Naive thymus-derived CD4-positive, alpha-beta T cell (primary cell): ENCODE measurements at regions not wholly inside any gene's neighbourhood (a gene's known extent, or its start where the extent isn't known, plus 50 kb on each side); places are given as distances from the start of the nearest gene placed in this dataset.

ENCODE experiments used
- ATAC-seq: fragments of 150-1000 bp; cut with Tn5 transposase; 2 replicates; pipeline ENCODE4 v1.10.0; 2021; ENCODE audit warnings: mild to moderate bottlenecking, moderate library complexity
- CTCF ChIA-PET: fragments of 350-600 bp; sonication (Branson Sonifier 250); formaldehyde crosslinking; loops from one replicate; lab custom pipeline; 2021; ENCODE audit warnings: antibody characterized with exemption; lab: Charles Lee
- POLR2A ChIA-PET: fragments of 350-600 bp; sonication (Branson Sonifier 250); formaldehyde crosslinking; loops from one replicate; lab custom pipeline; 2021; ENCODE audit warnings: antibody characterized with exemption, inconsistent platforms; lab: Charles Lee
- DNase-seq, 9 donors: peaks; one replicate each; pipeline versions ENCODE4 v3.0.0 to v3.0.0-alpha.2; 2020 to 2022; ENCODE audit warnings: mixed read lengths in 1 of 9
- H3K27ac ChIP-seq: one replicate; pipeline ENCODE4 v1.7.0; 2013; ENCODE audit warnings: mild to moderate bottlenecking, low read depth, low read length, moderate library complexity
- H3K27me3 ChIP-seq, 2 donors: one replicate each; pipeline ENCODE4 v1.7.0; 2013; ENCODE audit warnings: low read length in 2 of 2, mild to moderate bottlenecking in 2 of 2, moderate library complexity in 2 of 2; ENCODE audit not compliant: control insufficient read depth in 2 of 2, insufficient read depth in 2 of 2
- H3K36me3 ChIP-seq, 3 experiments: 1 replicate in 2 of 3; 2 replicates in 1 of 3; pipeline ENCODE4 v1.7.0; 2013; ENCODE audit warnings: low read length in 3 of 3, mild to moderate bottlenecking in 3 of 3, moderate library complexity in 1 of 3; ENCODE audit not compliant: insufficient read depth in 3 of 3, control insufficient read depth in 2 of 3
- H3K4me1 ChIP-seq, 2 donors: one replicate each; pipeline ENCODE4 v1.7.0; 2013; ENCODE audit warnings: low read length in 2 of 2, mild to moderate bottlenecking in 2 of 2, moderate library complexity in 1 of 2; ENCODE audit not compliant: control insufficient read depth in 2 of 2, insufficient read depth in 2 of 2
- H3K4me3 ChIP-seq: 2 replicates; pipeline ENCODE4 v1.7.0; 2013; ENCODE audit warnings: mild to moderate bottlenecking, low read length
- H3K9me3 ChIP-seq, 3 experiments: 1 replicate in 2 of 3; 2 replicates in 1 of 3; pipeline ENCODE4 v1.7.0; 2013; ENCODE audit warnings: low read length in 3 of 3; ENCODE audit not compliant: control insufficient read depth in 2 of 3
- H3K27ac Mint-ChIP-seq, 9 donors: one replicate each; pipeline ENCODE4 v1.8.0; 2020 to 2022; ENCODE audit warnings: mixed read lengths in 9 of 9, mild to moderate bottlenecking in 8 of 9, moderate library complexity in 5 of 9, inconsistent platforms in 2 of 9
- H3K27me3 Mint-ChIP-seq, 5 donors: one replicate each; pipeline ENCODE4 v1.8.0; 2021 to 2022; ENCODE audit warnings: mixed read lengths in 5 of 5, mild to moderate bottlenecking in 1 of 5
- H3K36me3 Mint-ChIP-seq, 5 donors: one replicate each; pipeline ENCODE4 v1.8.0; 2020 to 2022; ENCODE audit warnings: mixed read lengths in 5 of 5, mild to moderate bottlenecking in 3 of 5, inconsistent platforms in 1 of 5
- H3K4me1 Mint-ChIP-seq, 7 donors: one replicate each; pipeline ENCODE4 v1.8.0; 2020 to 2022; ENCODE audit warnings: mixed read lengths in 7 of 7, mild to moderate bottlenecking in 3 of 7, inconsistent platforms in 1 of 7
- H3K4me3 Mint-ChIP-seq, 10 donors: one replicate each; pipeline ENCODE4 v1.8.0; 2020 to 2022; ENCODE audit warnings: mild to moderate bottlenecking in 10 of 10, mixed read lengths in 10 of 10, moderate library complexity in 6 of 10, inconsistent platforms in 2 of 10
- H3K9me3 Mint-ChIP-seq, 11 donors: one replicate each; pipeline ENCODE4 v1.8.0; 2020 to 2022; ENCODE audit warnings: mixed read lengths in 11 of 11, mild to moderate bottlenecking in 4 of 11, inconsistent platforms in 1 of 11, moderate library complexity in 1 of 11
- intact Hi-C, 2 donors: fragments of 100-400 bp; cut with micrococcal nuclease; formaldehyde crosslinking; loops; one replicate each; pipeline ENCODE4 v1.15.1; 2023

DNA sequence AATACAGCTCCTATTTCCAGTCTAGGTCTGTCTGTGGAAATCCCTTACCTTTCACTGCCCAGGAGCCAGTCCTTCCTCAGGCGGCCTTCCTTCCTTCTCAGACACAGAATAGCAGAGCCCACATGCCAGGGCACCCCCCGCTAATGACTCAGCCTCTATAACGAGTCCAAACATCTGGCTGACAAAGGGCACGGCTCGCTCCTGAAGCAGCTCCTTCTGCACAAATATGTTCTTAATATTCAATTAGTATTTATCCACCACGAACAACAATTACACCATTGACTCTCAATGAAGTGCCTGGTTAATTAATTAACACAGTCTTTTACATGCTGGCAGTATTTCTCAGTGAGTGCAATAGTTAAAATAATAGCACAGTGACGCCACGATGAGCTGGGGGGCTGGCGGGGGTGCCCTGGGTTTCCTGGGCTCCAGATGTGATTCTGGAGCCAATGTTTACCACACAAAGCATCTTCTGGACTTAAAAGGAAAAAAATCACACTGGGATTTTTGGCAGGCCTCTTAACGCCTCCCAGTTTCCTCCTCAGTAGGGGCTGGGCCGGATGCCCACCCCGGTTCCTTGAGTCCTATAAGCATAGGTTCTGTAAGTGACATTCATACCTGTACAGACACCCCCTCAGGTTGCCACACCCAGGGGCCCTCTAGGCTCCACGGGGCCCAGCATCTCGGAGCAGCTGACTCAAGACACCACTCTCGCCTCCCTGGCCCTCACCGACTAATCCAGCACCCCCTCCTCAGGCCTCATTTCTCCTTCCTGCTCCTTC lies 158.6 kb upstream of the MLN start:
- Mint-ChIP-seq H3K36me3 (no peaks in the 10 kb centered on the region), H3K4me1 (peaks cover 0 to 2% (median 0%) of the 10 kb centered on the region in 7 donors), H3K9me3 (peaks cover 0 to 5% (median 0%) of the 10 kb centered on the region in 11 donors), H3K4me3 (no peak overlapping the region), H3K27ac (peak overlapping the region in 1 of 9 donors; percentile 53), H3K27me3 (peaks cover 3 to 27% (median 18%) of the 10 kb centered on the region in 5 donors)
- no peak overlapping the region for H3K4me3 ChIP-seq
- DNase-seq (no peak), ATAC-seq (no peak)
- H3K36me3 ChIP-seq: no peaks in the 10 kb centered on the region
- ChIA-PET POLR2A (no interaction called here), CTCF (interaction anchor here (1.0 kb wide), 1 partner anchor 191 kb away, joined by 3 read pairs; no protein-coding TSS in a partner anchor)
- intact Hi-C loops: no loop called here
- H3K9me3 ChIP-seq: no peaks in the 10 kb centered on the region
- no peak overlapping the region for H3K27ac ChIP-seq
- H3K27me3 ChIP-seq: no peaks in the 10 kb centered on the region
- H3K4me1 ChIP-seq: no peaks in the 10 kb centered on the region

DNA sequence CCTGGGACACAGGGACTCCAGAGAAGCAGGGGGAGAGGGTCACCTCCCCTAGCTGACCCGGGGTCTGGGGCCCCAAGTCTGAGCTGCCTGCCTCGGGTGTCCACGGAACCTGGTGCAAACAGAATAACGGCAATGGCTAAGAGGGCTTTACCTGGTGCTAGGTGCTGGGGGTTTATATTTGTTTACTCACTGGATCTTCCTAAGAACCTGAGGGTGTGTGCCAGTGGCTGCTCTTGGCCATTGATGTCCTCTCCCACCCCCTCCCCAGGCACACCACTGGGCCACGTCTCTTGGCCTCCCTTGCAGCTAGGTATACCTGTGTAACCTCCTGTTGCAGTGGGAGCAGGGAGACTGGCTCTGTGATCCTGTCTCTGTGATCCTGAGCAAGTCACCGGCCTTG lies 157.9 kb upstream of the MLN start:
- Mint-ChIP-seq H3K36me3 (no peaks in the 10 kb centered on the region), H3K9me3 (peaks cover 0 to 5% (median 0%) of the 10 kb centered on the region in 11 donors), H3K27ac (no peak overlapping the region), H3K4me3 (no peak overlapping the region), H3K4me1 (peaks cover 0 to 4% (median 0%) of the 10 kb centered on the region in 7 donors), H3K27me3 (peaks cover 0 to 20% (median 10%) of the 10 kb centered on the region in 5 donors)
- H3K27ac ChIP-seq: no peak overlapping the region
- no peak overlapping the region for H3K4me3 ChIP-seq
- no peaks in the 10 kb centered on the region for H3K27me3 ChIP-seq
- intact Hi-C loops: no loop called here
- no peaks in the 10 kb centered on the region for H3K9me3 ChIP-seq
- no peak for DNase-seq
- ChIA-PET CTCF (interaction anchor here (0.7 kb wide), 1 partner anchor 13 kb away, joined by 3 read pairs; no protein-coding TSS in a partner anchor), POLR2A (no interaction called here)
- no peaks in the 10 kb centered on the region for H3K36me3 ChIP-seq
- ATAC-seq: no peak
- H3K4me1 ChIP-seq: no peaks in the 10 kb centered on the region

DNA sequence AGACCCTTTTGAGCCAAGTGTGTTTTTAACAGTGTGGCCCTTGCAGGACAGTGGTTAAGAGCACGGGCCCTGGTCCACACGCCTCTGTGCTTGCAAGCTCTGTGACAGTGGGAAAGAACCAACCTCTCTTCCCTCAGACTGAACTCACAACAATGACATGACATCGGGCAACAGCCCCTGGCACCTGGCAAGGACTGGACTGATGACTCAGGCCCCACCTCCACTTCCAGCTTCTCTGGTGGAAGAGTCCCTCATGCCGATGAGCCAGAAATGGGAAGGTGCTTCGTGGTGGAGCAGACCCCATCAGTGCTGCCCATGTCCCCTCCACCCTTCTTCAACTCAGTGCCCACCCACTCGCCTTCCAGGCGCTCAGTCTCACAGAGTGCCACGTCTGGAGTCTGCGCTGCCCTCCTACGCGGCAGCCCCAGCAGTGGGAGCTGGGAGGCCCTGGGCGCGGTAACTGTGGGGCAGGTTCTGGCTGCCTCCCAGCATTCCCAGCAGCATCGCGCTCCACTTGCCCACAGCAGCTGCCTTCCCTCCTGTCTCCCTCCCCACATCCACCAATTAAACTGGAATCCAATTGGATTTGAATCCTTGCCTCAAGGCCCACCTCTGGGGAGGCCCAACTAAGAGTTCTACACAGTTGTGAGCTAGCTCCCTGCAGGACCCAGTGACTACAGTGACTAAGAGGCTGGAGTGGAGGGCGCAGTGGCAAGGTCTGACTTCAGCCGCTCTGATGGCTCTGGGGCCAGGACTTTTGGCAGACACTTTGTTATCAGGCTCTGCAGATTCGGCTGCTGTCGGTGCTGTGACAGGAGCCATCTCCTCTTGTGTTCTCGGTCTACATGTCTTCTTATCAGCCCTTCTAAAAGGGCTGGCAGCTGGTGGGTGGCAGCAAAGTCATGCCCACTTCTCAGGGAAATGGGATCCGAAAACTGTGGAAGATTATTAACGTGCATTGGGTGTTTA lies 156.8 kb upstream of the MLN start:
- Histone ChIP-seq H3K36me3 (no peaks in the 10 kb centered on the region), H3K4me1 (no peaks in the 10 kb centered on the region), H3K9me3 (no peaks in the 10 kb centered on the region), H3K4me3 (no peak overlapping the region), H3K27me3 (no peaks in the 10 kb centered on the region), H3K27ac (no peak overlapping the region)
- peak overlapping the region in 1 of 9 donors; percentile 59 for H3K27ac Mint-ChIP-seq
- H3K36me3 Mint-ChIP-seq: no peaks in the 10 kb centered on the region
- DNase-seq: no peak
- ChIA-PET POLR2A (no interaction called here), CTCF (no interaction called here)
- peaks cover 0 to 6% (median 0%) of the 10 kb centered on the region in 7 donors for H3K4me1 Mint-ChIP-seq
- intact Hi-C loops: no loop called here
- H3K4me3 Mint-ChIP-seq: no peak overlapping the region
- no peak for ATAC-seq
- H3K27me3 Mint-ChIP-seq: peaks cover 0 to 13% (median 9%) of the 10 kb centered on the region in 5 donors
- H3K9me3 Mint-ChIP-seq: peaks cover 0 to 5% (median 0%) of the 10 kb centered on the region in 11 donors

DNA sequence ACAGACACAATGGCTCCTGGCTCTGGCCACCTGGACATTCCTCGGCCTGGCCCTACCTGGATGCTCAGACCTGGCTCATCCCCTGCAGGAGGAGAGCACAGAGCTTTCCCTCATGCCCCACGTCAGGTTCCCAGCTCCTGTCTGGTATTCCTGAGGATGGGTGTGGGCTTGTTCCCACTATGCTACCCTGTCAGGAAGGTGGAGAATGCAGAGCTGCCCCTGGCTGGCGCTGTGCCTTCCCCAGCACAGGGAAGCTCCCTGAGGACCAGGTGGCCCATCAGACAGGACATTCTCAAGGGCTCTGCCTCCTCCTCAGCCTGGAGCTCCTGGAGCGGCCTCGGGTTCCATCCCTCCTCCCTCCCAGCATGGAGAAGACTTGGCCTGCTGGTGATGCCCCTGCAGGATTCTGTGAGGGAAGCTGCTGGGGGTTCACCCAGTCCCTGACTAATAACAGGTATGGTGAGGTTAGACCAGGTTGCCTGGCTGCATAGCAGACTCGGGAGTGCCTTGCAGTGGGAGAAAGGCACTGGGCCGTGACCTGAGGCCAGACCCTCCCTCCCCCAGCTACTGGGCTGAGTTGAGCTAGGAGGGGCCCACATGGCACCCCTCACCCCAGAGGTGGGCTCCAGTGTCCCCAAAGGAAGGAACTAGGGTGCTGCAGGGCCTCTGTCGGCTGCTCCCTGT lies 156.0 kb upstream of the MLN start:
- peaks cover 0 to 9% (median 4%) of the 10 kb centered on the region in 5 donors for H3K27me3 Mint-ChIP-seq
- Histone ChIP-seq H3K4me3 (no peak overlapping the region), H3K9me3 (no peaks in the 10 kb centered on the region), H3K27ac (no peak overlapping the region), H3K4me1 (no peaks in the 10 kb centered on the region), H3K36me3 (no peaks in the 10 kb centered on the region), H3K27me3 (no peaks in the 10 kb centered on the region)
- H3K36me3 Mint-ChIP-seq: no peaks in the 10 kb centered on the region
- no peak overlapping the region for H3K4me3 Mint-ChIP-seq
- DNase-seq (no peak), ATAC-seq (no peak)
- peaks cover 0 to 5% (median 0%) of the 10 kb centered on the region in 11 donors for H3K9me3 Mint-ChIP-seq
- no peak overlapping the region for H3K27ac Mint-ChIP-seq
- peaks cover 0 to 6% (median 0%) of the 10 kb centered on the region in 7 donors for H3K4me1 Mint-ChIP-seq
- ChIA-PET POLR2A (no interaction called here), CTCF (interaction anchor here (0.8 kb wide), 1 partner anchor 10 kb away, joined by 3 read pairs; no protein-coding TSS in a partner anchor)
- intact Hi-C loops: no loop called here

DNA sequence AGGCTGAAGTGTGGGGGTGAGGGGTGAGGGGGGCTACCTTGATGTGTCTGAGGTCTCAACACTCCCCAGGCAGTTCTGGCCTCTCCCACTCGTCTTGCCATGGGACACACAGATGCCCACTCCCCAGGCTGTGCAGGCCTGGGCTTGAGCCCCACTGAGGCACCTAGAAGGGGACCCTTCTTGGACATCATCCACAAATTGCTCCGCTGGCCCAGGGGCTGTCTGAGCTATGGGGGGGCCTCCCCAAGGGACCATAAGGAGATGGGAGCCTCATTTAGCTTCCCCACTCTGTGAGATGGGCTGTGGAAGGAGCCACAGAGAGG lies 155.5 kb upstream of the MLN start:
- no peak overlapping the region for H3K4me3 ChIP-seq
- Mint-ChIP-seq H3K27ac (no peak overlapping the region), H3K36me3 (no peaks in the 10 kb centered on the region), H3K4me1 (peaks cover 0 to 10% (median 0%) of the 10 kb centered on the region in 7 donors), H3K9me3 (no peaks in the 10 kb centered on the region), H3K27me3 (peaks cover 0 to 9% (median 3%) of the 10 kb centered on the region in 5 donors), H3K4me3 (no peak overlapping the region)
- H3K9me3 ChIP-seq: no peaks in the 10 kb centered on the region
- no peak overlapping the region for H3K27ac ChIP-seq
- no peaks in the 10 kb centered on the region for H3K36me3 ChIP-seq
- ATAC-seq (no peak), DNase-seq (no peak)
- no peaks in the 10 kb centered on the region for H3K4me1 ChIP-seq
- ChIA-PET CTCF (interaction anchor here (0.8 kb wide), 1 partner anchor 10 kb away, joined by 3 read pairs; no protein-coding TSS in a partner anchor), POLR2A (no interaction called here)
- intact Hi-C loops: no loop called here
- no peaks in the 10 kb centered on the region for H3K27me3 ChIP-seq
